ENCODE measurements at regions not wholly inside any gene's neighbourhood (a gene's known extent, or its start where the extent isn't known, plus 50 kb on each side); places are given as distances from the start of the nearest gene placed in this dataset.

- TF ChIP-seq CTCF (IDR thresholded peaks at IDR 0.05; ENCODE audit: insufficient read depth, low read length) (no peak), REST (IDR thresholded peaks at IDR 0.05; ENCODE audit: insufficient replicate concordance, low read depth) (no peak), GABPA (IDR thresholded peaks at IDR 0.05; ENCODE audit: low read depth) (no peak), POLR2AphosphoS5 (IDR thresholded peaks at IDR 0.05; ENCODE audit: low read depth) (no peak)
Measured at GRCh38 chr2:226383461-226383860, 416.2 kb downstream of the IRS1 start.
